ENCODE measurements at regions not wholly inside any gene's neighbourhood (a gene's known extent, or its start where the extent isn't known, plus 50 kb on each side); places are given as distances from the start of the nearest gene placed in this dataset.

GRCh38 chr17:53949473-53950090 is 126.9 kb downstream of the KIF2B start:
- TF ChIP-seq CTCF (IDR thresholded peaks at IDR 0.05) (no peak), EP300 (IDR thresholded peaks at IDR 0.05) (no peak), POLR2A (IDR thresholded peaks at IDR 0.05) (no peak)
